HEK293 (cell line): ENCODE measurements at regions not wholly inside any gene's neighbourhood (a gene's known extent, or its start where the extent isn't known, plus 50 kb on each side); places are given as distances from the start of the nearest gene placed in this dataset.

Experiments
- CTCF ChIA-PET: fragments of 350-600 bp; formaldehyde crosslinking; extraction: SDS; loops from one replicate; lab custom pipeline; 2021; ENCODE audit warnings: antibody characterized with exemption; lab: Yijun Ruan, JAX
- POLR2A ChIA-PET: fragments of 300-600 bp; formaldehyde crosslinking; extraction: SDS; loops from one replicate; lab custom pipeline; 2020; ENCODE audit warnings: antibody characterized with exemption, inconsistent platforms; lab: Yijun Ruan, JAX
- H3K27ac ChIP-seq: fragments of 200-500 bp; sonication (Bioruptor generic); 2 replicates; pipeline ENCODE4 v1.5.1; 2014; ENCODE audit warnings: low read depth, low read length, control low read depth, inconsistent platforms; ENCODE audit errors: extremely low read depth
- H3K36me3 ChIP-seq, 2 experiments: fragments of 200-500 bp in 1 of 2; sonication (Bioruptor generic) in 1 of 2; 1 replicate in 1 of 2; 2 replicates in 1 of 2; pipeline ENCODE4 v1.5.1; 2014 to 2017; ENCODE audit warnings: inconsistent platforms in 2 of 2, low read length in 2 of 2; ENCODE audit not compliant: control insufficient read depth in 2 of 2, insufficient read depth in 1 of 2
- H3K4me1 ChIP-seq: fragments of 200-500 bp; sonication (Bioruptor generic); 2 replicates; pipeline ENCODE4 v1.5.1; 2014; ENCODE audit warnings: mild to moderate bottlenecking, low read length, inconsistent platforms; ENCODE audit not compliant: control insufficient read depth, insufficient read depth
- H3K4me3 ChIP-seq: 2 replicates; pipeline ENCODE4 v1.5.1; 2011; ENCODE audit warnings: low read depth, mild to moderate bottlenecking, control low read depth, low read length, moderate library complexity
- H3K9me3 ChIP-seq: fragments of 200-500 bp; sonication (Bioruptor generic); 2 replicates; pipeline ENCODE4 v1.5.1; 2014; ENCODE audit warnings: low read depth, low read length, inconsistent platforms; ENCODE audit not compliant: control insufficient read depth, insufficient read depth
- GLI2 ChIP-seq: fragments of 450-650 bp; formaldehyde crosslinking; IDR thresholded peaks from 2 replicates; pipeline ENCODE4; 2017; ENCODE audit warnings: missing biosample characterization, missing genetic modification characterization, low read depth, borderline replicate concordance
- GLIS2 ChIP-seq: fragments of 450-650 bp; formaldehyde crosslinking; IDR thresholded peaks from 2 replicates; pipeline ENCODE4 v1.5.1; 2016; ENCODE audit warnings: missing biosample characterization, missing genetic modification characterization
- MYNN ChIP-seq: fragments of 450-650 bp; formaldehyde crosslinking; IDR thresholded peaks from 2 replicates; pipeline ENCODE4 v1.5.1; 2016; ENCODE audit warnings: missing biosample characterization, missing genetic modification characterization, borderline replicate concordance
- PRDM4 ChIP-seq: fragments of 450-650 bp; formaldehyde crosslinking; IDR thresholded peaks from 2 replicates; pipeline ENCODE4 v1.5.1; 2017; ENCODE audit warnings: missing biosample characterization, missing genetic modification characterization
- SCRT2 ChIP-seq: fragments of 450-650 bp; formaldehyde crosslinking; IDR thresholded peaks from 2 replicates; pipeline ENCODE4 v1.5.1; 2016; ENCODE audit warnings: missing biosample characterization, missing genetic modification characterization
- SETDB1 ChIP-seq: IDR thresholded peaks from one replicate; pipeline ENCODE4 v1.6.1; 2017; ENCODE audit warnings: mild to moderate bottlenecking, low read length, moderate library complexity, mixed read lengths; ENCODE audit not compliant: insufficient read length
- TCF7L2 ChIP-seq: IDR thresholded peaks from 2 replicates; pipeline ENCODE4 v1.6.1; 2011; ENCODE audit warnings: low read depth, mild to moderate bottlenecking, inconsistent platforms, low read length, moderate library complexity, borderline replicate concordance
- TRIM28 ChIP-seq: IDR thresholded peaks from 2 replicates; pipeline ENCODE4 v1.6.1; 2011; ENCODE audit warnings: low read length, control low read depth, borderline replicate concordance
- ZNF114 ChIP-seq: fragments of 450-650 bp; formaldehyde crosslinking; IDR thresholded peaks from 2 replicates; pipeline ENCODE4 v1.5.0; 2017; ENCODE audit warnings: missing biosample characterization, missing genetic modification characterization
- ZNF132 ChIP-seq: fragments of 450-650 bp; formaldehyde crosslinking; IDR thresholded peaks from 2 replicates; pipeline ENCODE4 v1.5.1; 2017; ENCODE audit warnings: missing biosample characterization, missing genetic modification characterization, borderline replicate concordance
- ZNF133 ChIP-seq: fragments of 450-650 bp; formaldehyde crosslinking; IDR thresholded peaks from 2 replicates; pipeline ENCODE4 v1.5.1; 2016; ENCODE audit warnings: missing biosample characterization, missing genetic modification characterization
- ZNF16 ChIP-seq: fragments of 450-650 bp; formaldehyde crosslinking; IDR thresholded peaks from 2 replicates; pipeline ENCODE4 v1.5.1; 2016; ENCODE audit warnings: low read depth, missing biosample characterization, missing genetic modification characterization
- ZNF174 ChIP-seq: fragments of 450-650 bp; formaldehyde crosslinking; IDR thresholded peaks from 2 replicates; pipeline ENCODE4 v1.5.0; 2017; ENCODE audit warnings: missing biosample characterization, mild to moderate bottlenecking, missing genetic modification characterization
- ZNF24 ChIP-seq: fragments of 450-650 bp; formaldehyde crosslinking; IDR thresholded peaks from 2 replicates; pipeline ENCODE4 v1.5.1; 2016; ENCODE audit warnings: missing biosample characterization, missing genetic modification characterization
- ZNF549 ChIP-seq: fragments of 450-650 bp; IDR thresholded peaks from 2 replicates; pipeline ENCODE4 v1.5.1; 2018; ENCODE audit warnings: missing biosample characterization, missing genetic modification characterization, mild to moderate bottlenecking, inconsistent platforms, moderate library complexity
- ZNF561 ChIP-seq: fragments of 450-650 bp; IDR thresholded peaks from 2 replicates; pipeline ENCODE4 v1.5.1; 2018; ENCODE audit warnings: missing biosample characterization, missing genetic modification characterization, borderline replicate concordance
- ZNF596 ChIP-seq: fragments of 450-650 bp; IDR thresholded peaks from 2 replicates; pipeline ENCODE4 v1.5.0; 2018; ENCODE audit warnings: missing biosample characterization, mild to moderate bottlenecking, missing genetic modification characterization, moderate library complexity
- ZNF610 ChIP-seq: fragments of 450-650 bp; formaldehyde crosslinking; IDR thresholded peaks from 2 replicates; pipeline ENCODE4 v1.5.1; 2016; ENCODE audit warnings: missing biosample characterization, missing genetic modification characterization, borderline replicate concordance
- ZNF670 ChIP-seq: fragments of 450-650 bp; formaldehyde crosslinking; IDR thresholded peaks from 2 replicates; pipeline ENCODE4 v1.5.1; 2016; ENCODE audit warnings: missing biosample characterization, missing genetic modification characterization, low read depth
- ZNF707 ChIP-seq: fragments of 450-650 bp; formaldehyde crosslinking; IDR thresholded peaks from 2 replicates; pipeline ENCODE4 v1.5.1; 2016; ENCODE audit warnings: missing biosample characterization, missing genetic modification characterization
- ZNF768 ChIP-seq: fragments of 450-650 bp; formaldehyde crosslinking; IDR thresholded peaks from 2 replicates; pipeline ENCODE4 v1.5.1; 2018; ENCODE audit warnings: missing biosample characterization, mild to moderate bottlenecking, missing genetic modification characterization
- ZNF791 ChIP-seq: fragments of 450-650 bp; formaldehyde crosslinking; IDR thresholded peaks from 2 replicates; pipeline ENCODE4 v1.5.1; 2016; ENCODE audit warnings: missing biosample characterization, missing genetic modification characterization
- ZSCAN23 ChIP-seq: fragments of 450-650 bp; formaldehyde crosslinking; IDR thresholded peaks from 2 replicates; pipeline ENCODE4 v1.5.1; 2016; ENCODE audit warnings: missing biosample characterization, missing genetic modification characterization
- TF ChIP-seq, protein P1 (sequence below): fragments of 450-650 bp; formaldehyde crosslinking; IDR thresholded peaks from 2 replicates; pipeline ENCODE4 v1.5.1; 2017; ENCODE audit warnings: missing biosample characterization, missing genetic modification characterization
- TF ChIP-seq, protein P2 (sequence below): fragments of 450-650 bp; formaldehyde crosslinking; optimal IDR thresholded peaks from 2 replicates; pipeline ENCODE3; 2016; ENCODE audit warnings: missing biosample characterization, mild to moderate bottlenecking, missing genetic modification characterization
- TF ChIP-seq, protein P3 (sequence below): fragments of 450-650 bp; formaldehyde crosslinking; IDR thresholded peaks from 2 replicates; pipeline ENCODE4 v1.5.1; 2016; ENCODE audit warnings: missing biosample characterization, missing genetic modification characterization
- TF ChIP-seq, protein P4 (sequence below): fragments of 450-650 bp; formaldehyde crosslinking; IDR thresholded peaks from 2 replicates; pipeline ENCODE4 v1.5.1; 2016; ENCODE audit warnings: missing biosample characterization, missing genetic modification characterization

DNA sequence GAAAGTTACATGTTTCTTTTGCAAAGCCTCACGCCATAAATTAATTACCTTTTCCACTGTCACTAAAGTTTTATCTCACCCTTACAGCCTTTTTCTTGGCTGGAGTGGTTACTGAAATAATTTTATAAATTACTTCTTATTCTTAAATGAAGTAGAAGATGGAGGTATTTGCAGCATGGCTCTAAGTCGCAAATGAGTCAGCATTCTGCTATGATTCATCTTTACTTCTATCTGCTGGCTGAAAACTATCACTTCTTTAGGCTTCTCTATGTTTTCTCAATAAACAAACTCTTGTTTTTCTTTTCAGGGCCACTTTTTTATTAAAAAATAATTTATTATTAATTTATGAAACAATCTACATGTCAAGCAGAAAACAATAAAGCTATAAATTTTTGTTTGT lies 210.2 kb upstream of the GYPA start:
- Histone ChIP-seq H3K36me3 (no peaks in the 10 kb centered on the region), H3K9me3 (no peaks in the 10 kb centered on the region), H3K4me1 (no peaks in the 10 kb centered on the region), H3K27ac (no peak overlapping the region), H3K4me3 (no peak overlapping the region)
- ChIA-PET POLR2A (no interaction called here), CTCF (no interaction called here)
- TF ChIP-seq ZNF610 (no peak), ZNF768 (no peak), GLIS2 (tag by site-specific recombination) (no peak), ZNF174 (tag by site-specific recombination) (no peak), ZNF596 (tag by site-specific recombination) (no peak), ZNF24 (no peak), GLI2 (tag by site-specific recombination) (no peak), ZNF670 (no peak), PRDM4 (tag by site-specific recombination) (no peak), ZNF791 (tag by site-specific recombination) (no peak), TRIM28 (no peak), ZNF133 (no peak)
- TF ChIP-seq, protein P1, sequence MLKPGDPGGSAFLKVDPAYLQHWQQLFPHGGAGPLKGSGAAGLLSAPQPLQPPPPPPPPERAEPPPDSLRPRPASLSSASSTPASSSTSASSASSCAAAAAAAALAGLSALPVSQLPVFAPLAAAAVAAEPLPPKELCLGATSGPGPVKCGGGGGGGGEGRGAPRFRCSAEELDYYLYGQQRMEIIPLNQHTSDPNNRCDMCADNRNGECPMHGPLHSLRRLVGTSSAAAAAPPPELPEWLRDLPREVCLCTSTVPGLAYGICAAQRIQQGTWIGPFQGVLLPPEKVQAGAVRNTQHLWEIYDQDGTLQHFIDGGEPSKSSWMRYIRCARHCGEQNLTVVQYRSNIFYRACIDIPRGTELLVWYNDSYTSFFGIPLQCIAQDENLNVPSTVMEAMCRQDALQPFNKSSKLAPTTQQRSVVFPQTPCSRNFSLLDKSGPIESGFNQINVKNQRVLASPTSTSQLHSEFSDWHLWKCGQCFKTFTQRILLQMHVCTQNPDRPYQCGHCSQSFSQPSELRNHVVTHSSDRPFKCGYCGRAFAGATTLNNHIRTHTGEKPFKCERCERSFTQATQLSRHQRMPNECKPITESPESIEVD (tag by site-specific recombination) = no peak
- TF ChIP-seq, protein P2, sequence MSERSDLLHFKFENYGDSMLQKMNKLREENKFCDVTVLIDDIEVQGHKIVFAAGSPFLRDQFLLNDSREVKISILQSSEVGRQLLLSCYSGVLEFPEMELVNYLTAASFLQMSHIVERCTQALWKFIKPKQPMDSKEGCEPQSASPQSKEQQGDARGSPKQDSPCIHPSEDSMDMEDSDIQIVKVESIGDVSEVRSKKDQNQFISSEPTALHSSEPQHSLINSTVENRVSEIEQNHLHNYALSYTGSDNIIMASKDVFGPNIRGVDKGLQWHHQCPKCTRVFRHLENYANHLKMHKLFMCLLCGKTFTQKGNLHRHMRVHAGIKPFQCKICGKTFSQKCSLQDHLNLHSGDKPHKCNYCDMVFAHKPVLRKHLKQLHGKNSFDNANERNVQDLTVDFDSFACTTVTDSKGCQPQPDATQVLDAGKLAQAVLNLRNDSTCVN (tag by site-specific recombination) = no peak

DNA sequence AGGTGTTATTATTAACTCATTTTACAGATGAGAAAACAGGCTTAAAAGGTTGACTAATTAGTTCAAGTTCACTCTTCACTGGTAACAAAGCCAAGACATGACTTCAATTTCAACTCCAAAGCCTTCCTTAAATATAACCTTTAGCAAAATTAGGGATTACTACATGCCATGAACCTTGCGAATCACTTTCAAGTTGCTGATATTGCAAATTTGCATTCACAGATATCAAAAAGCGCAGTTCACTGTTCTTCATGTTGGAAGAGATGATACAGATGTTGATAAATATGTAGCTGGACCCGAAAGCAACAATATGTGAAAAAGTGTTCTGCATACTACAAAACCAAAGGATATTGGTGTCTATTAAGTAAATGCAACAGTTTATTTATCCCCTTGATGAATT lies 210.8 kb upstream of the GYPA start:
- no peak overlapping the region for H3K27ac ChIP-seq
- ChIA-PET POLR2A (no interaction called here), CTCF (no interaction called here)
- no peaks in the 10 kb centered on the region for H3K36me3 ChIP-seq
- no peak overlapping the region for H3K4me3 ChIP-seq
- H3K9me3 ChIP-seq = no peaks in the 10 kb centered on the region
- 0 out of 2 replicates have a peak, but pooled peaks cover 3% of the 10 kb centered on the region for H3K4me1 ChIP-seq
- no peak for TF ChIP-seq ZNF114 (tag by site-specific recombination)
- TF ChIP-seq TCF7L2 = no peak
- TF ChIP-seq ZNF707 (tag by site-specific recombination) = no peak
- TF ChIP-seq ZNF561 (tag by site-specific recombination) = no peak
- TF ChIP-seq MYNN (tag by site-specific recombination) = no peak
- no peak for TF ChIP-seq SETDB1
- no peak for TF ChIP-seq SCRT2 (tag by site-specific recombination)
- TF ChIP-seq ZNF549 = no peak
- TF ChIP-seq, protein P3, sequence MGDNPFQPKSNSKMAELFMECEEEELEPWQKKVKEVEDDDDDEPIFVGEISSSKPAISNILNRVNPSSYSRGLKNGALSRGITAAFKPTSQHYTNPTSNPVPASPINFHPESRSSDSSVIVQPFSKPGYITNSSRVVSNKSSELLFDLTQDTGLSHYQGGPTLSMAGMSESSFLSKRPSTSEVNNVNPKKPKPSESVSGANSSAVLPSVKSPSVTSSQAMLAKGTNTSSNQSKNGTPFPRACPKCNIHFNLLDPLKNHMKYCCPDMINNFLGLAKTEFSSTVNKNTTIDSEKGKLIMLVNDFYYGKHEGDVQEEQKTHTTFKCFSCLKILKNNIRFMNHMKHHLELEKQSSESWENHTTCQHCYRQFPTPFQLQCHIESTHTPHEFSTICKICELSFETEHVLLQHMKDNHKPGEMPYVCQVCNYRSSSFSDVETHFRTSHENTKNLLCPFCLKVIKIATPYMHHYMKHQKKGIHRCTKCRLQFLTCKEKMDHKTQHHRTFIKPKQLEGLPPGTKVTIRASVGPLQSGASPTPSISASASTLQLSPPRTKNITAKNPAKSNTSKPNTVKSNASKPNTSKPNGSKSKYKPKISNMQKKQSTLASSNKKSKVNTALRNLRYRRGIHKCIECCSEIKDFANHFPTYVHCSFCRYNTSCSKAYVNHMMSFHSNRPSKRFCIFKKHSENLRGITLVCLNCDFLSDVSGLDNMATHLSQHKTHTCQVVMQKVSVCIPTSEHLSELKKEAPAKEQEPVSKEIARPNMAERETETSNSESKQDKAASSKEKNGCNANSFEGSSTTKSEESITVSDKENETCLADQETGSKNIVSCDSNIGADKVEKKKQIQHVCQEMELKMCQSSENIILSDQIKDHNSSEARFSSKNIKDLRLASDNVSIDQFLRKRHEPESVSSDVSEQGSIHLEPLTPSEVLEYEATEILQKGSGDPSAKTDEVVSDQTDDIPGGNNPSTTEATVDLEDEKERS (tag by site-specific recombination) = no peak
- TF ChIP-seq, protein P4, sequence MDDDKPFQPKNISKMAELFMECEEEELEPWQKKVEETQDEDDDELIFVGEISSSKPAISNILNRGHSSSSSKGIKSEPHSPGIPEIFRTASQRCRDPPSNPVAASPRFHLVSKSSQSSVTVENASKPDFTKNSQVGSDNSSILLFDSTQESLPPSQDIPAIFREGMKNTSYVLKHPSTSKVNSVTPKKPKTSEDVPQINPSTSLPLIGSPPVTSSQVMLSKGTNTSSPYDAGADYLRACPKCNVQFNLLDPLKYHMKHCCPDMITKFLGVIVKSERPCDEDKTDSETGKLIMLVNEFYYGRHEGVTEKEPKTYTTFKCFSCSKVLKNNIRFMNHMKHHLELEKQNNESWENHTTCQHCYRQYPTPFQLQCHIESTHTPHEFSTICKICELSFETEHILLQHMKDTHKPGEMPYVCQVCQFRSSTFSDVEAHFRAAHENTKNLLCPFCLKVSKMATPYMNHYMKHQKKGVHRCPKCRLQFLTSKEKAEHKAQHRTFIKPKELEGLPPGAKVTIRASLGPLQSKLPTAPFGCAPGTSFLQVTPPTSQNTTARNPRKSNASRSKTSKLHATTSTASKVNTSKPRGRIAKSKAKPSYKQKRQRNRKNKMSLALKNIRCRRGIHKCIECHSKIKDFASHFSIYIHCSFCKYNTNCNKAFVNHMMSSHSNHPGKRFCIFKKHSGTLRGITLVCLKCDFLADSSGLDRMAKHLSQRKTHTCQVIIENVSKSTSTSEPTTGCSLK = no peak
- TF ChIP-seq ZNF132 (tag by site-specific recombination) = no peak
- no peak for TF ChIP-seq ZNF16 (tag by site-specific recombination)
- no peak for TF ChIP-seq ZSCAN23 (tag by site-specific recombination)
